GM23248 (cell line): ENCODE measurements at regions not wholly inside any gene's neighbourhood (a gene's known extent, or its start where the extent isn't known, plus 50 kb on each side); places are given as distances from the start of the nearest gene placed in this dataset. TPM values are rescaled to one million over a fixed set of nuclear protein-coding genes. Genes with fewer than 3 reads are reported as not detected.
A peak's percentile ranks its signal among the peaks of the same experiment; 100 is the strongest.

ENCODE experiments used
- DNase-seq: peaks from one replicate; pipeline ENCODE4 v3.0.0-alpha.2; 2015
- H2AFZ ChIP-seq: fragments of 200-600 bp; sonication (generic); 2 replicates; pipeline ENCODE4 v1.6.1; 2016; ENCODE audit warnings: antibody characterized with exemption
- H3F3A ChIP-seq: fragments of 200-600 bp; sonication (generic); 2 replicates; pipeline ENCODE4 v1.6.1; 2016; ENCODE audit warnings: mild to moderate bottlenecking, antibody characterized with exemption, mixed run types; ENCODE audit not compliant: insufficient read depth
- H3K27ac ChIP-seq: fragments of 200-600 bp; sonication (generic); 2 replicates; pipeline ENCODE4 v1.5.1; 2016; ENCODE audit warnings: mild to moderate bottlenecking
- H3K27me3 ChIP-seq: fragments of 200-600 bp; sonication (generic); replicated peaks from 2 replicates; pipeline ENCODE4 v1.6.1; 2016; ENCODE audit warnings: mild to moderate bottlenecking; ENCODE audit not compliant: insufficient read depth
- H3K36me3 ChIP-seq: fragments of 200-600 bp; sonication (generic); 2 replicates; pipeline ENCODE4 v1.6.1; 2016; ENCODE audit warnings: low read depth, mild to moderate bottlenecking
- H3K4me1 ChIP-seq: fragments of 200-600 bp; sonication (generic); 2 replicates; pipeline ENCODE4 v1.6.1; 2016; ENCODE audit warnings: mild to moderate bottlenecking; ENCODE audit not compliant: insufficient read depth
- H3K4me2 ChIP-seq: fragments of 200-600 bp; sonication (generic); one replicate; pipeline ENCODE4 v1.6.1; 2016; ENCODE audit warnings: mild to moderate bottlenecking; ENCODE audit not compliant: unreplicated experiment
- H3K4me3 ChIP-seq: fragments of 200-600 bp; sonication (generic); 2 replicates; pipeline ENCODE4 v1.5.1; 2016; ENCODE audit warnings: mild to moderate bottlenecking
- H3K79me2 ChIP-seq: fragments of 200-600 bp; sonication (generic); 2 replicates; pipeline ENCODE4 v1.6.1; 2016; ENCODE audit warnings: mild to moderate bottlenecking; ENCODE audit not compliant: insufficient read depth
- H3K9ac ChIP-seq: fragments of 200-600 bp; sonication (generic); 2 replicates; pipeline ENCODE4 v1.6.1; 2016; ENCODE audit warnings: mild to moderate bottlenecking
- H3K9me2 ChIP-seq: fragments of 200-600 bp; sonication (generic); 2 replicates; pipeline ENCODE4 v1.6.1; 2016; ENCODE audit warnings: mixed run types, mild to moderate bottlenecking, moderate library complexity; ENCODE audit not compliant: insufficient read depth
- H3K9me3 ChIP-seq: fragments of 200-600 bp; sonication (generic); one replicate; pipeline ENCODE4 v1.6.1; 2017; ENCODE audit warnings: low read depth
- H4K20me1 ChIP-seq: fragments of 200-600 bp; sonication (generic); 2 replicates; pipeline ENCODE4 v1.6.0; 2016; ENCODE audit not compliant: insufficient read depth
- EZH2 ChIP-seq: fragments of 200-600 bp; sonication (generic); IDR thresholded peaks from 2 replicates; pipeline ENCODE4 v1.6.1; 2018; ENCODE audit warnings: antibody characterized with exemption, mild to moderate bottlenecking; ENCODE audit not compliant: insufficient read depth, poor library complexity, severe bottlenecking
- EZH2phosphoT487 ChIP-seq: fragments of 200-600 bp; sonication (generic); IDR thresholded peaks from 2 replicates; pipeline ENCODE4 v1.6.1; 2018; ENCODE audit warnings: antibody characterized with exemption, moderate library complexity, mild to moderate bottlenecking, low read depth; ENCODE audit not compliant: insufficient read depth
- WGBS, 2 experiments: methylation state at CpG; one replicate each; pipeline ENCODE4 v1.1.6; 2015 to 2017; ENCODE audit warnings: low lambda C conversion rate in 2 of 2, low coverage in 1 of 2; ENCODE audit errors: missing lambda C conversion rate in 2 of 2; 5-methylcytosine and 5-hydroxymethylcytosine counted together
- in situ Hi-C: fragments of 300-500 bp; cut with MboI; formaldehyde crosslinking; loops from 2 replicates; pipeline ENCODE4 v1.15.0; 2020
- small RNA-seq: library from RNA; depleted of rRNA; stranded (forward); fragments of <200 nt; gene quantifications from one replicate; pipeline ENCODE3, GENCODE V24; 2014; ENCODE audit warnings: low read depth, low replicate concordance

DNA sequence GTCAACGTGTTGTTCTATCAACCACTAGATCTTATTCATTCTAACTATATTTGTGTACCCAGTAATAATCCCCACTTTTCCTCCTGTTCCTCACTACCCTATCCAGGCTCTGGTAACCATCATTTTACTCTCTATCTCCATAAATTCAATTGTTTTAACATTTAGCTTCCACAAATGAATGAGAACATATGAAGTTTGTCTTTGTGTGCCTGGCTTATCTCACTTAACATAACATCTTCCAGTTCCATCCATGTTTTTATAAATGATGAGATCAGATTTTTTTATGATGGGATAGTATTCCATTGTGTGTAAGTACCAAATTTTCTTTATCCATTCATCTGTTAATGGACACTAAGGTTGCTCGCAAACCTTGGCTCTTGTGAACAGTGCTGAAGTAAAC, 59.9 kb upstream of the IBSP start:
- no peaks in the 10 kb centered on the region for H3K4me1 ChIP-seq
- H3K9me3 ChIP-seq, result no peaks in the 10 kb centered on the region
- no peak overlapping the region for H3K9ac ChIP-seq
- H3K4me2 ChIP-seq, result no peak overlapping the region
- 68 to 72% methylated on average over 2 of the region's 2 CpGs for WGBS, 2 experiments
- in situ Hi-C loops, result no loop called here
- H3K27ac ChIP-seq, result no peak overlapping the region
- H4K20me1 ChIP-seq, result no peaks in the 10 kb centered on the region
- H3F3A ChIP-seq, result no peaks in the 10 kb centered on the region
- H3K4me3 ChIP-seq, result no peak overlapping the region
- no peaks in the 10 kb centered on the region for H3K36me3 ChIP-seq
- DNase-seq, result no peak
- H3K27me3 ChIP-seq, result no peaks in the 10 kb centered on the region
- no peak overlapping the region for H2AFZ ChIP-seq
- H3K79me2 ChIP-seq, result no peaks in the 10 kb centered on the region
- no peaks in the 10 kb centered on the region for H3K9me2 ChIP-seq
- TF ChIP-seq EZH2, result no peak
- no peak for TF ChIP-seq EZH2phosphoT487

DNA sequence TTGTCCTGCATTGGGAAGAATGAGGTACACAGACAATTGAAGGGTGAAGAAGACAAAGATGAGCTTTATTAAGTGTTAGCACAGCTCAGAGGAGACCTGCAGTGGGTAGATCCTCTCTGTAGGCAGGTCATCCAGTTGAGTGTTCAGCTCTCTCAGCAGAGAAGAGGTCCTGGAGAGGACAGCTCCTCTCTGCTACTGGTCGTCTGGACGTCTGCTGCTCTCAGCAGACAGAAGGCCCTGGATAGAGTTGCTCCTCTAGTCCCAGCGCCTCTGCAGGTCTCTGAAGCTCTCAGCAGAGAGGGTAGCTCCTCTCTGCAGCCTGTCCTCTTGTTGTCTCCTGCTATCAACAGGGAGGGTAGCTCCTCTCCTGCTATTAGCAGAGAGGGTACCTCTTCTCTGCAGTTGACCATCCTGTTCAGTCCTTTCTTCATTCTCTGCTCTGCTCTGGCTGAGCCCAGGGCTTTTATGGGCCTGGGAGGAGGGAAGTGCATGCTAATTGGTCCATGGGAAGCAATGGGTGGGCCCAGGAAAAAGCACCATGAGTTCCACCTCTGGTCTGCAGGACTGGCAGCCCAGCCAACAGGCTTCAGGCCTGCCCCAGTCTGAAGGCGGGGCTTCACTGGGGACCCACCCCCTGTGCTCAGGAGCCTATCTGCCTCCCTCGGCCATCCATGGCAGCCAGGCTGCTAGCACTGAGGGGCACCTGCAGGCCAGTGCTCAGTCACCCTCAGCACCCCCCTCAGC, 54.1 kb upstream of the IBSP start:
- no peaks in the 10 kb centered on the region for H3F3A ChIP-seq
- H3K79me2 ChIP-seq, result no peaks in the 10 kb centered on the region
- peak; percentile 39 for DNase-seq
- no peak overlapping the region for H2AFZ ChIP-seq
- H3K36me3 ChIP-seq, result no peaks in the 10 kb centered on the region
- no peaks in the 10 kb centered on the region for H3K4me1 ChIP-seq
- in situ Hi-C loops, result no loop called here
- H3K4me3 ChIP-seq, result no peak overlapping the region
- H3K9me2 ChIP-seq, result no peaks in the 10 kb centered on the region
- H4K20me1 ChIP-seq, result no peaks in the 10 kb centered on the region
- H3K27me3 ChIP-seq, result no peaks in the 10 kb centered on the region
- no peak overlapping the region for H3K9ac ChIP-seq
- H3K27ac ChIP-seq, result no peak overlapping the region
- TF ChIP-seq EZH2phosphoT487, result no peak
- H3K9me3 ChIP-seq, result no peaks in the 10 kb centered on the region
- WGBS, 2 experiments, result 20 to 25% methylated on average over 5 of the region's 5 CpGs
- no peak overlapping the region for H3K4me2 ChIP-seq

DNA sequence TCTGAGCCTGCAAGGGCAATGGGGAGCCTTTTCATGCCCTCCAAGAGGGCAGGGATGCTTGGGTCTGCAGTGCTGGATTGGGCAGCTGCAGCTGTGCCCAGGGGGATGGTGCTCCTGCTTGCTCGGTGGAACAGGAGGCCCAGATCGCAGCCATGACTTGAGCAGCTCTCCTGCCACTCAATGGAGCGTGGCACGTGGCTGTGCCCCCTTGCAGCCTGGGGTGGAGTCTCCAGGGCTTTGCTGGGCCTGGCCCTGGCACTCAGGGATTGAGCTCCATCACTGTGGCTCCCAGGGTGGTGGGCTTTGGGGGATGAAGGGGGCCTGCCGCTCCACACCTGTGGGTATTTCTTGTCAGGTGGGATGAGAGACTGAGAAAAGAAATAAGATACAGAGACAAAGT, 53.4 kb upstream of the IBSP start:
- Histone ChIP-seq H3K27me3 (no peaks in the 10 kb centered on the region), H3K9me2 (no peaks in the 10 kb centered on the region), H3K4me2 (no peak overlapping the region), H3K4me1 (no peaks in the 10 kb centered on the region), H3K79me2 (no peaks in the 10 kb centered on the region), H2AFZ (no peak overlapping the region), H3K9ac (no peak overlapping the region), H3K4me3 (no peak overlapping the region), H3K36me3 (no peaks in the 10 kb centered on the region), H3K9me3 (no peaks in the 10 kb centered on the region), H3K27ac (no peak overlapping the region), H3F3A (no peaks in the 10 kb centered on the region), H4K20me1 (no peaks in the 10 kb centered on the region)
- no peak for DNase-seq
- in situ Hi-C loops, result no loop called here
- TF ChIP-seq EZH2 (no peak), EZH2phosphoT487 (no peak)
- 45 to 53% methylated on average over 5 of the region's 5 CpGs for WGBS, 2 experiments

Small RNAs in the stretch of these regions (small RNA-seq; reads per million reads assigned to genes)
- not detected for gene RF00019
